ENCODE measurements at regions not wholly inside any gene's neighbourhood (a gene's known extent, or its start where the extent isn't known, plus 50 kb on each side); places are given as distances from the start of the nearest gene placed in this dataset.
"Not testable (repeated sequence)": the region's sequence is repeated elsewhere in the genome, so short reads cannot be mapped to it uniquely, and the experiment has no call there.

DNA sequence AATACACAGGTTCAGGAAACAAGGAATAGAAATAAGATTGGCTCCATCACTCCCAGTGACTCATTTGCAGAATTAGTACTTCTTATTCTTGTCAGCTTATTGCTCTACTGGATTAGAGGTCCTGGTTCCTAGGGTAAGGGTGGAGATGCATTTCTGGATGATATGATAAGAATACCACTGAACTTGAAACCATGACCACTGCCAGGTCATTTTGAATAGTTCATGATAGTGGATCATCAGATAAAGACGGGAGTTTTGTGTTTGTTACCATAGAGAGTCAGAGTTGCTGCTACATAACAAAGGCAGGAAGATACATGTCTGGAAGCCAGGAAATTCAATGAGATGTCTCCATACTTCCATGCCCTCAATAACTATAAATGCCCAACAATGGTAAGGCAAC, 109.2 kb upstream of the FAT1 start (continued):
- TF ChIP-seq, protein P1, sequence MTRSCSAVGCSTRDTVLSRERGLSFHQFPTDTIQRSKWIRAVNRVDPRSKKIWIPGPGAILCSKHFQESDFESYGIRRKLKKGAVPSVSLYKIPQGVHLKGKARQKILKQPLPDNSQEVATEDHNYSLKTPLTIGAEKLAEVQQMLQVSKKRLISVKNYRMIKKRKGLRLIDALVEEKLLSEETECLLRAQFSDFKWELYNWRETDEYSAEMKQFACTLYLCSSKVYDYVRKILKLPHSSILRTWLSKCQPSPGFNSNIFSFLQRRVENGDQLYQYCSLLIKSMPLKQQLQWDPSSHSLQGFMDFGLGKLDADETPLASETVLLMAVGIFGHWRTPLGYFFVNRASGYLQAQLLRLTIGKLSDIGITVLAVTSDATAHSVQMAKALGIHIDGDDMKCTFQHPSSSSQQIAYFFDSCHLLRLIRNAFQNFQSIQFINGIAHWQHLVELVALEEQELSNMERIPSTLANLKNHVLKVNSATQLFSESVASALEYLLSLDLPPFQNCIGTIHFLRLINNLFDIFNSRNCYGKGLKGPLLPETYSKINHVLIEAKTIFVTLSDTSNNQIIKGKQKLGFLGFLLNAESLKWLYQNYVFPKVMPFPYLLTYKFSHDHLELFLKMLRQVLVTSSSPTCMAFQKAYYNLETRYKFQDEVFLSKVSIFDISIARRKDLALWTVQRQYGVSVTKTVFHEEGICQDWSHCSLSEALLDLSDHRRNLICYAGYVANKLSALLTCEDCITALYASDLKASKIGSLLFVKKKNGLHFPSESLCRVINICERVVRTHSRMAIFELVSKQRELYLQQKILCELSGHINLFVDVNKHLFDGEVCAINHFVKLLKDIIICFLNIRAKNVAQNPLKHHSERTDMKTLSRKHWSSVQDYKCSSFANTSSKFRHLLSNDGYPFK (CRISPR knock-in tag; IDR thresholded peaks at IDR 0.05; ENCODE audit: borderline replicate concordance) = no peak
- TF ChIP-seq ZNF737 (CRISPR knock-in tag; IDR thresholded peaks at IDR 0.05; ENCODE audit: borderline replicate concordance) = no peak
- TF ChIP-seq AGO2 (optimal IDR thresholded peaks at IDR 0.05; ENCODE audit: low read depth, low read length) = no peak
- no peak for TF ChIP-seq HES4 (CRISPR knock-in tag; IDR thresholded peaks at IDR 0.05; ENCODE audit: borderline replicate concordance)
- no peak for TF ChIP-seq SMC3 (IDR thresholded peaks at IDR 0.05; ENCODE audit: low read length)
- no peak for TF ChIP-seq RFX5 (IDR thresholded peaks at IDR 0.05; ENCODE audit: low read depth, low read length)

DNA sequence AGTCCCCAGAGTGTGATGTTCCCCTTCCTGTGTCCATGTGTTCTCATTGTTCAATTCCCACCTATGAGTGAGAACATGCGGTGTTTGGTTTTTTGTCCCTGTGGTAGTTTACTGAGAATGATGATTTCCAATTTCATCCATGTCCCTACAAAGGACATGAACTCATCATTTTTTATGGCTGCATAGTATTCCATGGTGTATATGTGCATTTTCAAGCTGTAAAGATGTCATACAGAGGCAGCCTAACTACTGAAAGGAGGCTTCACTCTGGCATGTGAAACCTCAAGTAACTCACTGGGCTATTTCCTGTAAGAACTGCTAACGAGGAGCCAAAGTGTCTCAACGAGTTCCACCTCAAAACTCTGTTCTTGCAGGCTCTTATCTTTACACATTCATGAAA, 113.8 kb upstream of the FAT1 start:
- FAIRE-seq; intact Hi-C loops (cut with micrococcal nuclease; ENCODE audit: unreplicated experiment); H2AFZ ChIP-seq (ENCODE audit: low read length); H4K20me1 ChIP-seq (ENCODE audit: insufficient read depth, low read length); CTCF ChIA-PET (ENCODE audit: low intra/inter-chr PET ratio, low total read pairs); H3K27me3 ChIP-seq (ENCODE audit: control insufficient read depth in 1 of 2, insufficient read depth in 2 of 2, low read length in 2 of 2); ATAC-seq; H3K4me2 ChIP-seq (ENCODE audit: low read depth, low read length); H3K9me3 ChIP-seq (ENCODE audit: low read length); H3K4me3 ChIP-seq (replicated peaks in 1 of 3; ENCODE audit: insufficient read depth in 1 of 3, low read depth in 2 of 3, low read length in 3 of 3); BruUV-seq (replicated peaks); POLR2A ChIA-PET; H3K9ac ChIP-seq (ENCODE audit: insufficient read depth, low read depth, low read length); H3K36me3 ChIP-seq (replicated peaks in 1 of 2; ENCODE audit: control insufficient read depth in 1 of 2, insufficient read depth in 2 of 2, low read length in 2 of 2); H3K27ac ChIP-seq (ENCODE audit: extremely low read length, insufficient read depth, low read length); in situ Hi-C loops (cut with HindIII; ENCODE audit: extremely low pct_ligation_motif_present, low pct_unique_long_range_greater_than_20kb); H3K4me1 ChIP-seq (ENCODE audit: insufficient read depth, low read length); DNase-seq (ENCODE audit: low spot score); H3K79me2 ChIP-seq (ENCODE audit: insufficient read depth, low read length): not testable (repeated sequence)
- 61% methylated on average over 3 of the region's 3 CpGs for WGBS (ENCODE audit: low lambda C conversion rate)
